ENCODE measurements at regions not wholly inside any gene's neighbourhood (a gene's known extent, or its start where the extent isn't known, plus 50 kb on each side); places are given as distances from the start of the nearest gene placed in this dataset.

DNA sequence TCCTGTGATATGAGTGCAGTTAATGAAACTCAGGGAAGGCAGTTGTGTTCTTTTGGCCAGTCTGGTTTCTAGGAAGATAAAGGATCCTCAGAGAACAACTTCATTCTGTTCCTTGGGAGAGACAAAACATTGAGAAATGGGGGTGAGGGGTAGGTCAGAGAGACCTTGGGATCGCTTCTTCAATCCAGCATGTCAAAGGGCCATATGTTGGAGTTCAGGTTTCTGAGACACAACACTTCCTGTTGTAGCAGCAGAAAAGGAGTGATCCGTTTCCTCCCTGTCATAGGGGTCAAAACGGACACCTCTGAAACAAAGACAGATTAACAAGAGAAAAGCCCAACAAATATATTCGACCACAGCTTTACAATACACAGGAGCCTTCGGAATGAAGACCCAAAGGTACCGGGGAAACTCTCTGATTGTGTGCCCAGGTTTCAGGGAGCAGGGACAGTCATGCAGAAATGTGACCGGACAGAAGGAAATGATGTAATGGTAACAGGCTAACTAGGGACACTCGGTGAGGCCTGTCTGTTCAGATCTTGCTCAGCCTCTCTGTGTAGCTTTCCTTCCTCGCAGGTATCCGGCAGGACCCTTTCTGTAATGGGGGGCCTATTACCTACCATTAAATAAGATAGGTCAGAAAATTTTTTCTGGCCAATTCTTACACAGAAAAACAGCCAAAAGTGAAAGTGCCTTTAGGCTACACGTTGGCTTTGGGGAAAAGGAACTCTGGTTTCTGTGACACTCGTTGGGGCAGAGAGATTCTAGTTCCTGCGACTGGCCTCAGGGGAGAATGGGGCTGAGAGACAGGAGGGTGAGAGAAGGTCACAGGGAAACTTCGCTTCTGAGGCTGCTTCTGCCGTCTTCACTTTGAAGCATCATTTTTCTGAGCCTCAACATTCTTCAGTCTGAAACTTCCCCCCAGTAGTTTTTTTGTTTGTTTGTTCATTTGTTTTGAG, 103.3 kb upstream of the TLR3 start:
- no peak for TF ChIP-seq CREB1 (CRISPR knock-in tag; IDR thresholded peaks at IDR 0.05)
- TF ChIP-seq CTCF (IDR thresholded peaks at IDR 0.05): no peak
- TF ChIP-seq GABPB1 (CRISPR knock-in tag; IDR thresholded peaks at IDR 0.05): no peak
- TF ChIP-seq CREM (CRISPR knock-in tag; IDR thresholded peaks at IDR 0.05): no peak
- no peak for TF ChIP-seq ATF6 (CRISPR knock-in tag; IDR thresholded peaks at IDR 0.05)
- TF ChIP-seq, protein P1, sequence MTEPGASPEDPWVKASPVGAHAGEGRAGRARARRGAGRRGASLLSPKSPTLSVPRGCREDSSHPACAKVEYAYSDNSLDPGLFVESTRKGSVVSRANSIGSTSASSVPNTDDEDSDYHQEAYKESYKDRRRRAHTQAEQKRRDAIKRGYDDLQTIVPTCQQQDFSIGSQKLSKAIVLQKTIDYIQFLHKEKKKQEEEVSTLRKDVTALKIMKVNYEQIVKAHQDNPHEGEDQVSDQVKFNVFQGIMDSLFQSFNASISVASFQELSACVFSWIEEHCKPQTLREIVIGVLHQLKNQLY (CRISPR knock-in tag; IDR thresholded peaks at IDR 0.05): no peak
- TF ChIP-seq TEAD4 (CRISPR knock-in tag; IDR thresholded peaks at IDR 0.05): no peak
- TF ChIP-seq, protein P2, sequence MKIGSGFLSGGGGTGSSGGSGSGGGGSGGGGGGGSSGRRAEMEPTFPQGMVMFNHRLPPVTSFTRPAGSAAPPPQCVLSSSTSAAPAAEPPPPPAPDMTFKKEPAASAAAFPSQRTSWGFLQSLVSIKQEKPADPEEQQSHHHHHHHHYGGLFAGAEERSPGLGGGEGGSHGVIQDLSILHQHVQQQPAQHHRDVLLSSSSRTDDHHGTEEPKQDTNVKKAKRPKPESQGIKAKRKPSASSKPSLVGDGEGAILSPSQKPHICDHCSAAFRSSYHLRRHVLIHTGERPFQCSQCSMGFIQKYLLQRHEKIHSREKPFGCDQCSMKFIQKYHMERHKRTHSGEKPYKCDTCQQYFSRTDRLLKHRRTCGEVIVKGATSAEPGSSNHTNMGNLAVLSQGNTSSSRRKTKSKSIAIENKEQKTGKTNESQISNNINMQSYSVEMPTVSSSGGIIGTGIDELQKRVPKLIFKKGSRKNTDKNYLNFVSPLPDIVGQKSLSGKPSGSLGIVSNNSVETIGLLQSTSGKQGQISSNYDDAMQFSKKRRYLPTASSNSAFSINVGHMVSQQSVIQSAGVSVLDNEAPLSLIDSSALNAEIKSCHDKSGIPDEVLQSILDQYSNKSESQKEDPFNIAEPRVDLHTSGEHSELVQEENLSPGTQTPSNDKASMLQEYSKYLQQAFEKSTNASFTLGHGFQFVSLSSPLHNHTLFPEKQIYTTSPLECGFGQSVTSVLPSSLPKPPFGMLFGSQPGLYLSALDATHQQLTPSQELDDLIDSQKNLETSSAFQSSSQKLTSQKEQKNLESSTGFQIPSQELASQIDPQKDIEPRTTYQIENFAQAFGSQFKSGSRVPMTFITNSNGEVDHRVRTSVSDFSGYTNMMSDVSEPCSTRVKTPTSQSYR (CRISPR knock-in tag; IDR thresholded peaks at IDR 0.05): no peak
- no peak for TF ChIP-seq IRF1 (CRISPR knock-in tag; IDR thresholded peaks at IDR 0.05)
